SK-N-DZ (cell line): ENCODE measurements at regions not wholly inside any gene's neighbourhood (a gene's known extent, or its start where the extent isn't known, plus 50 kb on each side); places are given as distances from the start of the nearest gene placed in this dataset.
"Not testable (repeated sequence)": the region's sequence is repeated elsewhere in the genome, so short reads cannot be mapped to it uniquely, and the experiment has no call there.

Experiments
- DNase-seq: peaks from one replicate; pipeline ENCODE4 v3.0.0-alpha.2; 2015; ENCODE audit warnings: low spot score

GRCh38 chr1:146510248-146510983 is 281.6 kb upstream of the NOTCH2NLA start:
- DNase-seq, result not testable (repeated sequence)

- DNase-seq, result not testable (repeated sequence)
Observed at GRCh38 chr1:146504121-146504520, 275.3 kb upstream of the NOTCH2NLA start.

- not testable (repeated sequence) for DNase-seq
Observed at GRCh38 chr1:146487555-146487954, 258.7 kb upstream of the NOTCH2NLA start.

DNA sequence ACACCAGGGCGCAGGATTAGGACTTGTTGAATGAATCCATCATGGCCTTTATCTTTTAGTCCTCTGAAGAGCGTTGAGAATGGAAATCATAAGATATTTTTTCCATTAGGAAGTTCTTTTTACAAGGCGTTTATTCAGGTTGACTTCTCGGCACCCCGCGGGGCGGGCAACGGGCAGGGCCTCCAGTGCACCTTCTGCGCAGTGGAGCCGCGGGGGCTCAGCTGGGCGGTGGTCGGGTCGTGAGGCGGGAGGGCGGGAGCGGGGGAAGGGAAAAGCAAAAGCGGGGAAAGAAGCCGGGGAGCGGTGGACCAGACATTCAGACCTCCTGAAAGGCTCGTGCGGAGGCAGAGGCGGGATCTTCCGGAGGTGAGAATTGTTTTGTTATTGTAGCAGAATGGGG is 258.3 kb upstream of the NOTCH2NLA start:
- DNase-seq, result not testable (repeated sequence)

DNA sequence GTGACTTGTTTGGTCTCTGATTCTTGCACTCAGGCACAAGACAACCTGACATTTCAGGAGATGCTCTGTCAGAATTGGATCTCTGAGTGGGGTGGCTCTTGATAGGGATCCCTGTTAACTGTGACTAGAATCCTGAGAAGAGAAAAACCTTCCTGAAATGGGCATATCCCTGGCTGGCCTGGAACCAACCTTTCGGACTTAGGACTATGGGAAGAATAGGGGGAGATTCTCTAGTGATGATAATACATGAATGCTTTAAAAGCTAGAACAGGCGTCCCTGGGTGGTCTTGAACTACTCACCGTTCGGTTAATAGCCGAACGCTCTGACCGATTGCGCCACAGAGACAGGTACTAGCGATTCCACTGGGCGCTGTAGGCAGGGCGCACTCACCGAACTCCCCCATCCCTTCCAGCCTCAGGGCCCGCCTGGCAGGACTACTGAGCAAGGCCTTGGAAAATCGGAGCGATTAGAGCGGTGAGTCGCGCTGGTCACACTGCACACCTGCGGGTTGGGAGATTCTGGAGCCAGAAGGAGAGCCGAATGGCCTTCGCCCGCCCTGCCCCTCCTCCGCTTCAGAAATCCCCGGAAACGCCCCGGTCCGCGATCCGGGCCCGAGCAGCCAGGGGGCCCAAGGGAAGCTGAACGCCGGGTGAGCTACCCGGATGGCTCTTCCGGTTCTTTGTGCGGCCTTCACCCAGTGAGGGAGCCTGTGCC is 257.6 kb upstream of the NOTCH2NLA start:
- not testable (repeated sequence) for DNase-seq

DNA sequence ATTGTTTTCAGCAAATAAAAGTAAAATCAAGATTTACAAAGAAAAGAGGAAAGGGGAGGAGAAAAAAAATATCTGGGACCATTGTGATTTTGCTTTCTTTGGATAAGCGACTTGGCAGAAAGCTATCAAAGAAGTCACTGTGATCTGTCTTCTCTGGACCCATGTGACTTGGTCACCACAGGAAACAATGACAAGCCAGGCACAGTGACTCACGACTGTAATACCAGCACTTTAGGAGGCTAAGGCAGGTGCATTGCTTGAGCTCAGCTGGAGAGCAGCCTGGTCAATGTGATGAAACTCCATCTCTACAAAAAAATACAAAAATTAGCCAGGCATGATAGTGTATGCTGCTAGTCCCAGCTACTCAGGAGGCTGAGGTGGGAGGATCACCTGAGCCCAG is 255.4 kb upstream of the NOTCH2NLA start:
- not testable (repeated sequence) for DNase-seq

DNA sequence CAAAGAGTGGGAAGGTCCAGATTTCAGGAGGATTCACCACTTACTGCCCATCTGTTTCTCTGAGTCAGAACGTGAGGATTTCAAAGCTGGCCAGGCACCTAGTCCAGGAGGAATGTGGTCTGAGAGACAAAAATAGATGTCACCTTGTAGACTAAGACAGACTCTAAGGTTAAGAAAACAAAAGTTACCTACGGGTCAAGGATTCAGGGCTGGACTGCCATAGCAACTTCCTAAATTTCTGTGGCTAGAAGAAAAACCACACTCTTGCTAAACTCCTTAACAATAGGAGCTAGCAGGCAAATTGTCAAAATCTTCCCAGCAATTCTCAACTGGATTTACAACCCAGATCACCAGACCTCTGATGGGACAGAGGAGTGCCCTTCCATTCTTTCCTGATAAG is 250.4 kb upstream of the NOTCH2NLA start:
- DNase-seq, result not testable (repeated sequence)

DNA sequence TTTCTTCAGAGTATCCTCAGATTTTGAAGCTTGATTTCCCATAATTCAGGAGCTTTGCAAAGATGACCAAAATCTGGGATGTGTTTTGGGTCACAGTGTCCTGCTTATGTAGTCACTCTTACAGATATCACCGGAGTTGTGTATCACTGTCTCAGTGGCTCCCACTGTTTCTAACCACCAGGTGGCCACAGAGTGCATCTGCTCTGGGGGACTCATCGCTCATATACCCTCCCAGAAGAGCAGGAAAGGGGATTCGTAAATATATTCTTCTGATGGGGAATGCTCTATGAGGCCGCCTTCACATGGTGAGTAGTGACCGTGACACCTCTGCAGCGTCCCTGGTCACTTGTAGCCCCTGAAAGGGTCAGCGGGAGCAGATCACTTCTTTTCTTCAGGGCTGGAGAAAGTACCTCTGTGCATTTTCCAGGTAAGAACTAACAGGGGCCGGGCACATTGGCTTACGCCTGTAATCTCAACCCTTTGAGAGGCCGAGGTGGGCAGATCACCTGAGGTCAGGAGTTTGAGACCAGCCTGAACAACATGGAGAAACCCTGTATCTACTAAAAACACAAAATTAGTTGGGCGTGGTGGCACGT is 249.4 kb upstream of the NOTCH2NLA start:
- peak; percentile 17 for DNase-seq

DNA sequence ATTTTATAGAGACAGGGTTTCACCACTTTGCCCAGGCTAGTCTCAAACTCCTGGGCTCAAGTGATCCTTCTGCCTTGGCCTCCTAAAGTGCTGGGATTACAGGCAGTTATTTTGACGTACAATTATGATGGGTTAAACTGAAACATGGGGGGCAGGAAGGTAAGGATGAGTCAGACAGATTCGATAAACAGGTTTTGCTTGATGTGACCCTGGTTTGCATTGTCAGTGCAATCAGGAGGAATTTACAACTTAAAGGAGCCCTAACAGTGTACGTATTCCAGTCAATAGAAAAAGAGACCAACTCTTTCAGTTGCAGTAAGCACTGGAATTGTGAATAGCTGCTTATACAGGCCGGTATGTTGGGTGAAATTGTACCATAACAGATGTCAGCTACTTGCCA is 246.3 kb upstream of the NOTCH2NLA start:
- DNase-seq, result not testable (repeated sequence)

DNA sequence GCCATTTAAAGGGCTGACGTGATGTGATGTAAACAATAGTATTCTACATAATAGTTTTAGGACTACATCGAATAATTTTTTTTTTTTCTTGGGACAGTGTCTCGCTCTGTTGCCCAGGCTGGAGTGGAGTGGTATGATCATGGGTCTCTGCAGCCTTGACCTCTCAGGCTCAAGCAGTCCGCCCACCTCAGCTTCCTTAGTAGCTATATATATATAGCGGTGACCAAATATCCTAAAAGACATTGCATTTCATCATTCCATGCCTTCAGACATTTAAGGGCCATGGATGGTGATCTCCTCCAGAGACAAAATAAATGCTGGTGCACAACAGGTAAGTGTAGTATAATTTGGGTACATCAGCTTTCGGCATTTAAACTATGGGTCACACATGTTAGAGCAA is 245.4 kb upstream of the NOTCH2NLA start:
- not testable (repeated sequence) for DNase-seq

- peak; percentile 73 for DNase-seq
Observed at GRCh38 chr1:146472192-146472861, 243.5 kb upstream of the NOTCH2NLA start.

DNA sequence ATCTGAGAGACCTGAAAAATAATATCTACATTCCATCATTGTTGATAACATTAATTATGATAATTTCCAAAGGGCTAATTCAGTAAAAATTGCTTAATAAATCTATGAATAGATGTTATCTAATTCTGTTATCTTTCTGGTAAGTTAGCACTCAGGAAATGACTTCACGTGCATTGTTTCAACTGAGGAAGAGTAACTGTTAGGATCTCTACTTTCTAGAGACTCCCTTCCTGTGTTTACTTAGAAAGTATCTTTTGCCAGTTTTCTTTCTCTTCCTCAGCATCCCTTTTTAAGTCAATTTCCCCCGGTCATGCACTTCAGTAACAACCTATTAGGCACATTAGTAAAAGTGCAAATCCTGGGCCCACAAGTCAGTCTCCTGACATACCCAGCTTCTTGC is 231.1 kb upstream of the NOTCH2NLA start:
- not testable (repeated sequence) for DNase-seq

DNA sequence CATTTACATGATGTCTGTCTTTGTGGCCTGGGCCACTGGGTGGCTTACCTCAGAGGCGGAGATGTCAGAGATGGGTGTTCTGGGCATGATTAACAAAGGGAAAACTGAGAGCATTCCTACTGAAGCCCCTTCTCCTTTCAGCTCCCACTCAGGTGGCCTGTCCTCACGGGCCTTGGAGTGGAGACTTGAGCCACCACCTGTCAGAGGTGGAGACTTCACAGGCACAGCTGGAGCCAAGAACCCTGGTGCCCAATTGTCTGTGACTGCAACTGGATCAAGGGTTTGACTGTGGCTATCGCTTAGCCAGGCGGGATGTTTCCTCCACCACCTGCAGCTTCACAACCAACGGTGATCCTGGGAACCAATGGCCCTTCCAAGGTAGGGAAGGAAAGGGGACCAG is 230.5 kb upstream of the NOTCH2NLA start:
- not testable (repeated sequence) for DNase-seq

DNA sequence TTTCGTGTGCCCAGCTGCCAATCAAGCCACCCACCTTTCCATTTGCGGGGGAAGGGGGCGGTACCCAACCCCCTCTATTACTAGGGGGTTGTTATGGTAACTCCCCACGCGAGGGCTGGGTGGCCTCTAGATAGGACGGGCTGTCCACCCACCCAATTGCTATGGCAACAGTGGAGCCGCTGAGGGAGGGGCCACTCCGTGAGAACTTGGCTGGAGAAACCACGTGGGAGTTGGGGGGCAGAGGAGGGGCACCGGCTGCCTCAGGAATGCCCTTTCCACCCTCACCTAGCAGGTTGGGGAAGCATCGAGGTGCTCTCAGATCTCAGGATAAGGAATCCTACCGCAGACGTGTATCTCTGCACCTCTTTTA is 220.0 kb upstream of the NOTCH2NLA start:
- not testable (repeated sequence) for DNase-seq

- DNase-seq, result not testable (repeated sequence)
Observed at GRCh38 chr1:146448212-146448876, 219.5 kb upstream of the NOTCH2NLA start.

DNA sequence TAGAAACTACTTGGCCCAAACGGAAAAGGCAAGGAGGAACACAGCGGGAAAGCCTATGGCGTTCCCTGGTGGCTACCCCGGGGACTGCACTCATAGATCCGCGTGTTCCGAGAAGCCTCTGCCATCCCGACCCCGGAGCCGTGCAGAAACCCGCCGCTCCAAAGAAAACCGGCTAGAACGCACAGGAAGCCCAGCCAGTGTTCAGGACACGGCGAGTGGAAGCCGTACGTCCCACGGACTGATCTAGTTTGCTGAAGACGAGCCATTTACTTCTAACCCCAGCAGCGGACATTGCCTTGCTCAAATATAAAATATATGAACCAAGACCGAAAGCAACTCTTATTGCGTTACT is 215.0 kb upstream of the NOTCH2NLA start:
- not testable (repeated sequence) for DNase-seq

DNA sequence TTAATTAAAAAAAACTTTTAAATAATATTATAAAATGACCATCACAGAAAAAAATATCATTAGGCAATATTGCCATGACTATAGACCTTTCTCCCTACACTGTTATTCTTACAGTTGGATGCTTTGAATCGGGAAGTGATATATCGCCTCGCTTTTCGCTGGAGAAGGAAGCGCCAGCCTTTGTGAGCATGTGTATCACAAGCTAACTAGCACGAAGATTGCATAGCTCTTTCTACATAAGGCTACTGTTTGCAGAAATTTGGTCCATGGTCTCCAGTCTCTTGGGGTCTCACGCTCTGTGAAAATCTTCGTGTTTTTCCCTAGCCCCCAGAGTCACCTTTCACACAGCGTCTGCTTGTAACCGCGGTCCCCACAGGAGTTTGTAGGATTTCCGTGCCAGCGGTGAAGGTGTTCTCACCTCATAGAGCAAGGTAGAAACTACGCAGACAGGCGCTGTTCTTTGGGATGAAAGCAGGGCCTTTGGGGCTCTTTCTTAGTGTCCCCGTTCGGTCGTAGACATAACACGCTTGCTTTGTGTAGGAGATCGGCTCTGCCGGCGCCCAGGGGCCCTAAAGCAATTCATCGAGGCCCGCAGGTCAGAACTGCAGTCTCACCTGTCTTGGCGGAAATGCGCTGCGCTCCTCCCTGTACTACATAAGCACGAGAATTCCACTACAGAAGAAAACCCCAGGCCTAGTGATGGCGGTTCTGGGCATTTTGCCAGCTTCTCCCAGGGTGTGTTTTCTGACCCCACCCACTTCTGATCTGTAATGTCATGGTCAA is 214.5 kb upstream of the NOTCH2NLA start:
- not testable (repeated sequence) for DNase-seq

- not testable (repeated sequence) for DNase-seq
Observed at GRCh38 chr1:146438543-146438942, 209.7 kb upstream of the NOTCH2NLA start.

GRCh38 chr1:146416642-146417041 is 187.8 kb upstream of the NOTCH2NLA start:
- DNase-seq, result not testable (repeated sequence)

DNA sequence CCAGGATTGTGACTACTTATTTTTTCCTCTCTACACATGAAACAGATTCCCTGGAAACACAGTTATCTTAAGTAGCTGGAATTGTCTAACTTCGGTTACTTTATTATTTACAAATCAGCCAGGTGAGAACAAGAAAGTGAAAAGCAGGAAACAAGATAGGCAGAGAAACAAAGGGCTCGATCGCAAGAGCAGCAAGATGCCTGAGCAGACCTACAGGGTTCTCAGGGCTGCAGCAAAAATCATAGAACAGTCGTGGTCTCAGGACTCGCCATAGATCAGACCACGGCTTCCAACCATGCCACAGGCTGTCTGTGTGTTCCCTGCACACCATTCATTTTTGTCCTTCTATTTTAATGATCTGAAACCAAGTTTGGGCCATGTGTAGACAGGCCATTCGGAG is 186.2 kb upstream of the NOTCH2NLA start:
- DNase-seq, result not testable (repeated sequence)

GRCh38 chr1:146413911-146414310 is 185.1 kb upstream of the NOTCH2NLA start:
- not testable (repeated sequence) for DNase-seq
